Astrocyte (in vitro differentiated cells and primary cell): ENCODE measurements at regions not wholly inside any gene's neighbourhood (a gene's known extent, or its start where the extent isn't known, plus 50 kb on each side); places are given as distances from the start of the nearest gene placed in this dataset.

Source experiments
- CTCF ChIP-seq: IDR thresholded peaks from 2 replicates; pipeline ENCODE4 v1.5.1; 2011; ENCODE audit warnings: low read depth, mild to moderate bottlenecking, inconsistent platforms, low read length, moderate library complexity; ENCODE audit not compliant: insufficient read depth
- EZH2 ChIP-seq: IDR thresholded peaks from 2 replicates; pipeline ENCODE4 v1.6.1; 2012; ENCODE audit warnings: mild to moderate bottlenecking, low read length, inconsistent platforms; ENCODE audit not compliant: insufficient read depth

GRCh38 chr2:60309336-60309735 is 244.1 kb downstream of the BCL11A start:
- TF ChIP-seq EZH2 (no peak), CTCF (no peak)
